GM10266 (cell line): ENCODE measurements at regions not wholly inside any gene's neighbourhood (a gene's known extent, or its start where the extent isn't known, plus 50 kb on each side); places are given as distances from the start of the nearest gene placed in this dataset.

Experiments used
- DNase-seq: peaks from one replicate; pipeline ENCODE4 v3.0.0; 2012; ENCODE audit errors: extremely low spot score
- TF ChIP-seq, protein P1 (sequence below): IDR thresholded peaks from 2 replicates; pipeline ENCODE4 v1.5.1; 2012; ENCODE audit warnings: mild to moderate bottlenecking, low read depth; ENCODE audit not compliant: control insufficient read depth, insufficient read depth; ENCODE audit errors: missing control alignments

DNA sequence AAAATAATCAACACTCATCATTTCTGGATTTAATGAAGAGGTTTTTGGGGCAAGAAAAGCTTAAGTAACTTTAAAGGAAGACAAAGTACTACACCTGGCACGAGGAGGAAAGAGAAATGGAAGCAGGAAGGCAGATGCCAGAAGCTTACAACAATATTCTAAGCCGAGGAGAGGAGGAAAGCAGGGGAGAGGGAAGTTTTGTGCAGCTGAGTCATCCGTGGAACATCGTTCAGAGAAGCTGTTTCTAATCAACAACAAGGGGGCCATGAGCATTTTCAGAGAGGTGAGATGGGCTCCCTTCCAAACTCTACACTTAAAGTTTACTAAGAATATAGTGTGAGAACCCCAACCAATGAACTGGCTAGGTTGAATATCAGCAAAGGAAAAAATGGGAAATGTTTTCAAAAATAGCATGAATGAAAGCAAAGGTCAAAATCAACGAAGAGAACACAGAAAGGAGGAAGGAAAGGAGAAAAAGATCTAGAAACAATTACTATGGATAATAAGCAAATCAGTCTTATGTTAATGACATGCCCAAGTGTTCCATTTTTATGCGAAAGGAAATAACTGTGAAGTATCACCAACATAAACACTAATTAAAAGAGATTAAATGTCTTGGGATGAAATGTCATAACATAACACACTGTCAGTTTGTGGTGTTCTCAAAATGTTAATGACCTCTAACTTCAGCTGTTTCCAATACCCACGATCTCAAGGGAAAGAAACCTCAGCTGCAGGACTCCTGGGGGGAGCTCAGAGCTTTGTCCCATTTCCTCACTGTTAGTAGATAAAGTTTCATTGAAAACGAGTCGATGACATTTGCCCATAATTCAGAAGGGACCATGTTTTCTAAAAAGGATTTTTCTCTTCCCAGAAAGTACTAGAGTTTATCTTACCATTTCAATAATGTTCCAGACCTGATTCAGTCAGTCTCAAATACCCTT lies 203.4 kb upstream of the STXBP5 start:
- TF ChIP-seq, protein P1, sequence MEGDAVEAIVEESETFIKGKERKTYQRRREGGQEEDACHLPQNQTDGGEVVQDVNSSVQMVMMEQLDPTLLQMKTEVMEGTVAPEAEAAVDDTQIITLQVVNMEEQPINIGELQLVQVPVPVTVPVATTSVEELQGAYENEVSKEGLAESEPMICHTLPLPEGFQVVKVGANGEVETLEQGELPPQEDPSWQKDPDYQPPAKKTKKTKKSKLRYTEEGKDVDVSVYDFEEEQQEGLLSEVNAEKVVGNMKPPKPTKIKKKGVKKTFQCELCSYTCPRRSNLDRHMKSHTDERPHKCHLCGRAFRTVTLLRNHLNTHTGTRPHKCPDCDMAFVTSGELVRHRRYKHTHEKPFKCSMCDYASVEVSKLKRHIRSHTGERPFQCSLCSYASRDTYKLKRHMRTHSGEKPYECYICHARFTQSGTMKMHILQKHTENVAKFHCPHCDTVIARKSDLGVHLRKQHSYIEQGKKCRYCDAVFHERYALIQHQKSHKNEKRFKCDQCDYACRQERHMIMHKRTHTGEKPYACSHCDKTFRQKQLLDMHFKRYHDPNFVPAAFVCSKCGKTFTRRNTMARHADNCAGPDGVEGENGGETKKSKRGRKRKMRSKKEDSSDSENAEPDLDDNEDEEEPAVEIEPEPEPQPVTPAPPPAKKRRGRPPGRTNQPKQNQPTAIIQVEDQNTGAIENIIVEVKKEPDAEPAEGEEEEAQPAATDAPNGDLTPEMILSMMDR, result no peak
- DNase-seq, result no peak

DNA sequence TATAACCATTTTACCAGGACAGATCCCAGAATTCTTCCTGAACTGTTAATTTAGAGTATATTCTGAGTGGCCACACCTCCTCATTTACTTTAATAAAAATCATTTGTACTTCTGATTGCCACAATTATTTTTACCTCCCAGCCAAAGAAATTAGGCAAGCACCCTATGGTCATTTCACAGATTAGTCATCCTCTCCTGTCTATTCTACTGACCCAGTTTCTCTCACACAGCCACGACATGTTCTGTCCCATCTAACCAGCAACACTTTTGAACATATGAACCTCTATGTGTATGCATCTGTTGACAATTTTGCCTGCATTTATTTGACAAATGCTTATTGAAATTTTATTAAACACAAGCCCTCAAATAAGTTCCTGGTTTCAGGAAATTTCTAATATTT lies 202.6 kb upstream of the STXBP5 start:
- TF ChIP-seq, protein P1, result no peak
- DNase-seq, result no peak

DNA sequence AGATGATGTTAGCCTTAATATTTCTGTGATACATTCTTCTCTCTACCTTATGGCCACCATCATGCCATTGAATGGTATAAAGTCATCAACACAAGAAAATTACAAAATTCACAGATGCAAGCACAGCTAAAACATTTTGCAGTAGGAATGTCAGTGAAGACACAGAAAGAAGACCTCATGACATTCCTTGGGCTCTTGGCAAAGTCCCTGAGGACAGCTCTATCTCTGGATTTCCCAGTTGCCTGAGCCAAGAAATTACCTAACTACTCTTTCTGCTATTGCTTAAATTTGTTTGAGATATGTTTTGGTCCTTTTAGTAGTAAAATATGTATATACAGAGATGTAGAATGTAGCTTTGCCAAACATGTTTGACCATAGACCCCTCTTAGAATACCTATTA lies 201.0 kb upstream of the STXBP5 start:
- TF ChIP-seq, protein P1, result no peak
- no peak for DNase-seq

DNA sequence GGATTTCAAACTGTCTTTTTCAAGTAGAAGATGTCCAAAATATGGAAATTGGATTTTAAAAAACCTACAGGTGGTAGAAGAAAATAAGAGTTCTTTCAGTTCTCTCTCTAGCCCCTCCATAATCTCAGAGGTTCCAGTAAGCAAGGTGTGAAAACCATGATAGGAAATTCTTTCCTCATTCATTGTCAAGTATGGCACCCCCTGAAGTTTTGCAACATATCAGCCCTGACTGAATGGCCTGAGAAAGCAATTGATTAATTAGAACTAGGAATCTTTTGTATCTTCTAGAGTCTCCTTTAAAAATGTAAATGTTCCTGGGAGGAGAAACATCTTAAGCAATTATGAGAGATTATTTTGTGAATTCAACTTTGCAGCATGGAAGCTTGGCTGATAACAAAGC lies 198.7 kb upstream of the STXBP5 start:
- TF ChIP-seq, protein P1, result no peak

DNA sequence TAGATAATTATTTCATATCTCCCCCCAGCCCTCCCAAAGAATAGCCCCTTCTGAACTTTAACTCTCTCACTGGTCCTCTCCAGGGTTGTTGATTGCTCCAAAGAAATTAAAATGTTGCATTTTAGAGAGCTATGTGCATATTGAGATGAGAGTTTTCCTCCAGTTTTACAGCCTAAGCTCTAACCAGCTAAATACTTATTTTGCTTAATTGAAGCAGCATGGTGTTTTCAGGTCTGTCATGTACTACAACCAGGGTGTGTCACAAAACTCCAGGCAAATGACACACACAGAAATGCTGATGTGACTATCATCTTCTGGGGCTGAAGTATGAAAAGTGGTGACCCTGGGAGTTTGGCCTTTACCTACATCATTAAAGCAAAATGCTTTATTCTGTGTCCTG lies 196.8 kb upstream of the STXBP5 start:
- no peak for DNase-seq
- TF ChIP-seq, protein P1, result no peak

More for the DNA sequence above, 198.7 kb upstream of the STXBP5 start:
- no peak for DNase-seq

DNA sequence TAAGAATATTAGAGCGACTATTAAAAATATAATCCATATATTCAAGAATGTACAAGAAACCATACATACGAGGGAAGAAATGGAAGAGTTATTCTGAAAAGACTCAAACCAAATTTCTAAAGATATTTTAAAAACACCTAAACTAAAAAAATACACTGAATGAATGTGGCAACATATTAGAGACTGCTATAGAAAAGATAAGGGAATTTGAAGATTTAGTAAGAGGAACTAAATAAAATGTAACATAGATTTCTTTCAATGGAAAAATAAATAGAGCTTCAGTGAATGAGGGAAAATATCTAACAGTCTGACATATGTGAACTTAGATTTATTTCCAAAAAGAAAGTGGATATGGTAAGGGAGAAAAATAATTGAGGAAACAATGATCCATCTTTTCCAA lies 194.9 kb upstream of the STXBP5 start:
- TF ChIP-seq, protein P1, result no peak
- no peak for DNase-seq

DNA sequence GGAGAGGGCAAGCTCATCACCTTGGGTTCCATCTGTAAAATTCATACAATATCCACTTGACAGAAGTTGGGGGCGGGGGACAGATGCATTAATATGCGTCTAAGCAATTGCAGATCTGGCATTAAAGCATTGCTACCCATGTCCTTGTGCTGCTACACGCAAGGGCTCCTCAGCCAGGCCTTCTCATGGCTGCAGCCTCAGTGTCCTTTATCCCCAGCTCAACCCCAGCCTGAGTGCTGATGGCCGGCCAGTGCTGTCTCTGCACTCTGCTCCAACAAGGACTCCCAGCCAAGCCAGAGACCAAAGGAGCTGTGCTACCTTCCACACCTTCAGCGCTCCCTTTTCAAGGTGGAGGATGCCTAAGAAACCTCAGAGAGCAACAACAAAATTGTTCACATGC lies 188.5 kb upstream of the STXBP5 start:
- TF ChIP-seq, protein P1, result no peak
- DNase-seq, result no peak
